ENCODE measurements at regions not wholly inside any gene's neighbourhood (a gene's known extent, or its start where the extent isn't known, plus 50 kb on each side); places are given as distances from the start of the nearest gene placed in this dataset.

- no peak for DNase-seq
Observed at GRCh38 chr16:5678371-5678770, 580.8 kb upstream of the EEF2KMT start.

GRCh38 chr16:5671421-5671820 lies 573.8 kb upstream of the EEF2KMT start:
- no peak for DNase-seq

- DNase-seq: no peak
Observed at GRCh38 chr16:5670198-5670597, 572.6 kb upstream of the EEF2KMT start.

GRCh38 chr16:5668553-5668952 lies 571.0 kb upstream of the EEF2KMT start:
- DNase-seq: no peak

GRCh38 chr16:5665834-5666233 lies 568.2 kb upstream of the EEF2KMT start:
- no peak for DNase-seq

- DNase-seq: no peak
Observed at GRCh38 chr16:5653789-5654188, 556.2 kb upstream of the EEF2KMT start.

- no peak for DNase-seq
Observed at GRCh38 chr16:5653041-5653440, 555.4 kb upstream of the EEF2KMT start.

- no peak for DNase-seq
Observed at GRCh38 chr16:5649762-5650743, 552.5 kb upstream of the EEF2KMT start.

- DNase-seq: no peak
Observed at GRCh38 chr16:5647051-5647450, 549.5 kb upstream of the EEF2KMT start.

GRCh38 chr16:5643855-5644531 lies 546.4 kb upstream of the EEF2KMT start:
- no peak for DNase-seq

GRCh38 chr16:5642436-5642835 lies 544.8 kb upstream of the EEF2KMT start:
- no peak for DNase-seq

- no peak for DNase-seq
Observed at GRCh38 chr16:5642011-5642410, 544.4 kb upstream of the EEF2KMT start.

GRCh38 chr16:5640883-5641282 lies 543.3 kb upstream of the EEF2KMT start:
- no peak for DNase-seq

- DNase-seq: no peak
Observed at GRCh38 chr16:5639531-5639930, 541.9 kb upstream of the EEF2KMT start.

- DNase-seq: no peak
Observed at GRCh38 chr16:5635331-5635730, 537.7 kb upstream of the EEF2KMT start.

- no peak for DNase-seq
Observed at GRCh38 chr16:5634666-5635180, 537.1 kb upstream of the EEF2KMT start.

- no peak for DNase-seq
Observed at GRCh38 chr16:5633845-5634440, 536.3 kb upstream of the EEF2KMT start.

GRCh38 chr16:5622234-5622884 lies 524.8 kb upstream of the EEF2KMT start:
- no peak for DNase-seq

- DNase-seq: no peak
Observed at GRCh38 chr16:5621826-5622225, 524.2 kb upstream of the EEF2KMT start.

GRCh38 chr16:5619304-5619703 lies 521.7 kb upstream of the EEF2KMT start:
- DNase-seq: no peak

GRCh38 chr16:5616841-5617240 lies 519.2 kb upstream of the EEF2KMT start:
- no peak for DNase-seq

- DNase-seq: no peak
Observed at GRCh38 chr16:5615868-5616642, 518.5 kb upstream of the EEF2KMT start.

Data from activated gamma-delta T cell treated with Interleukin-2 at 50 U/mL for 16 hours (primary cell).